ENCODE measurements at regions not wholly inside any gene's neighbourhood (a gene's known extent, or its start where the extent isn't known, plus 50 kb on each side); places are given as distances from the start of the nearest gene placed in this dataset.

GRCh38 chr16:79367822-79368221 lies 232.7 kb downstream of the MAF start:
- TF ChIP-seq CTCF (IDR thresholded peaks at IDR 0.05) (no peak), RFX5 (IDR thresholded peaks at IDR 0.05; ENCODE audit: low read length) (no peak), EP300 (IDR thresholded peaks at IDR 0.05; ENCODE audit: borderline replicate concordance in 1 of 2, low read depth in 1 of 2, low read length in 1 of 2) (no peak), POLR2AphosphoS5 (IDR thresholded peaks at IDR 0.05; ENCODE audit: low read depth, low read length) (no peak), RAD21 (IDR thresholded peaks at IDR 0.05; ENCODE audit: low read length) (no peak), GABPA (IDR thresholded peaks at IDR 0.05; ENCODE audit: low read depth) (no peak), ZBTB33 (IDR thresholded peaks at IDR 0.05; ENCODE audit: borderline replicate concordance, low read depth) (no peak), FOXJ3 (CRISPR knock-in tag; IDR thresholded peaks at IDR 0.05) (no peak), YY1 (IDR thresholded peaks at IDR 0.05; ENCODE audit: low read depth) (no peak), REST (IDR thresholded peaks at IDR 0.05; ENCODE audit: low read depth, low read length) (no peak)

All from SK-N-SH (cell line).